ENCODE measurements at regions not wholly inside any gene's neighbourhood (a gene's known extent, or its start where the extent isn't known, plus 50 kb on each side); places are given as distances from the start of the nearest gene placed in this dataset.

DNA sequence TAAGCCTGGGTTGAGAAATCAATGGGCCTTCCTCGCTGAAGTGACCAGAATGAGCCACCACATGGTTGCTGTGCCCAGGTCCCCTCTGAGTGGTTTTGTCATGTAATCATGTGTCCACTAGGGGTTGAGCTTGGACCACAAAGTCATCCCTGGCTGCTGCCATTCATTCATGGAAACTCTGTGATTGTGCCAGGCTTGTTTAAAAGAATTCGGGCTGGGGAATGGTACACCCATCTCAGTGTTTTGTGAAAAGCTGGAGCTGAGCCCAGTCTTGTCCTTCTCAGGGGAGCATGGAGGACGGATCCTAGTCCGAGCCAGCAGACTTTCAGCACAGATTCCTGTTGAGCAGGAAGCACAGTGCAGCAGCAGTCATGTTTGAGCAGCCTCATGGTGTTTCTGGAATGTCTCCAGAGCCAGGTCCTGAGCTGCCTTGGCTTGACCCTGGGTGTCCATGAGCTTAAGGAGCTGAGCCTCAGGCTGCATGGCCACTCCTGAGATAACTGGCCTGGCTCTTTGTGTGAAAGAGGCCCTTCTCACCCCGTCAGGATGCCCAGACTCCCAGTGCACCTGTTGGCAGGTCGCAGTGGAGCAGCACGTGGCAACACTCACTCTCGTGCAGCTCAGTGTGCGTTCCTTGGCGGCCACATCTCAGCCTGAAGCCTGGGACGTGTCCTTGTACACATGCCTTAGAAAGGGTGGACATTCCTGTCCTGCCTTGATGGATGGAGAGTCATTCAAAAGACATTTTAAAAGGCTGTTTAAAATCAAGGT, 260.3 kb upstream of the TPM1 start:
- Histone ChIP-seq H3K4me1 (peaks cover 22% of the 10 kb centered on the region), H3K36me3 (replicated peaks in 1 of 2; ENCODE audit: insufficient read depth in 1 of 2, low read depth in 2 of 2) (no peaks in the 10 kb centered on the region), H3K9me3 (no peaks in the 10 kb centered on the region), H3K4me3 (no peak overlapping the region), H3K27ac (peak overlapping the region; percentile 58 to 77 (median 70)), H3K27me3 (no peaks in the 10 kb centered on the region)
- DNase-seq (peak; percentile 77 to 90 (median 84)), ATAC-seq (peak; percentile 94)
- intact Hi-C loops (cut with DNase I): no loop called here
- no peak for TF ChIP-seq POLR2A (IDR thresholded peaks at IDR 0.05)
- TF ChIP-seq, protein P1, sequence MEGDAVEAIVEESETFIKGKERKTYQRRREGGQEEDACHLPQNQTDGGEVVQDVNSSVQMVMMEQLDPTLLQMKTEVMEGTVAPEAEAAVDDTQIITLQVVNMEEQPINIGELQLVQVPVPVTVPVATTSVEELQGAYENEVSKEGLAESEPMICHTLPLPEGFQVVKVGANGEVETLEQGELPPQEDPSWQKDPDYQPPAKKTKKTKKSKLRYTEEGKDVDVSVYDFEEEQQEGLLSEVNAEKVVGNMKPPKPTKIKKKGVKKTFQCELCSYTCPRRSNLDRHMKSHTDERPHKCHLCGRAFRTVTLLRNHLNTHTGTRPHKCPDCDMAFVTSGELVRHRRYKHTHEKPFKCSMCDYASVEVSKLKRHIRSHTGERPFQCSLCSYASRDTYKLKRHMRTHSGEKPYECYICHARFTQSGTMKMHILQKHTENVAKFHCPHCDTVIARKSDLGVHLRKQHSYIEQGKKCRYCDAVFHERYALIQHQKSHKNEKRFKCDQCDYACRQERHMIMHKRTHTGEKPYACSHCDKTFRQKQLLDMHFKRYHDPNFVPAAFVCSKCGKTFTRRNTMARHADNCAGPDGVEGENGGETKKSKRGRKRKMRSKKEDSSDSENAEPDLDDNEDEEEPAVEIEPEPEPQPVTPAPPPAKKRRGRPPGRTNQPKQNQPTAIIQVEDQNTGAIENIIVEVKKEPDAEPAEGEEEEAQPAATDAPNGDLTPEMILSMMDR (IDR thresholded peaks at IDR 0.05): peak; percentile 56 to 96 (median 93)
- WGBS, 2 donors: 9 to 15% methylated on average over 11 of the region's 11 CpGs

DNA sequence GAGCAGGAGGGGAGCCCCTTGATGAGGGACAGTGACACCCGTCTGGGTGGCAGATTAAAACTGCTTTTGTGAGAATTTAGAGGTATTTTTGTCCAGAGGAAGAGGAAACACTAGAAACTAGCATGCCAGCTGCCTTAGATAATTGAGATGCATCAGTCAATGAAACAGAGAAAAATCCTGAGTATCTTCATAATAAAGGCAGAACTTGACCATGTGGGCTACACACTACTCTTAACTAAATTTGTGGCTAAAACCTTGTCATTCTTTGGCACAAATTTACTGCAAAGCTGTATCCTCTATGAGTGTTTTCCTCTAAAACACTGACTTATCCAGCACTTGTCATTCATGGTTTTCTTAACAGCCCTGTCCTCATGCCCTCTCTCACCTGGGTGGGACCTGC, 259.7 kb upstream of the TPM1 start:
- Histone ChIP-seq H3K9me3 (no peaks in the 10 kb centered on the region), H3K27ac (peak overlapping the region; percentile 18 to 77 (median 66)), H3K27me3 (no peaks in the 10 kb centered on the region), H3K4me1 (peaks cover 22% of the 10 kb centered on the region), H3K4me3 (no peak overlapping the region), H3K36me3 (replicated peaks in 1 of 2; ENCODE audit: insufficient read depth in 1 of 2, low read depth in 2 of 2) (no peaks in the 10 kb centered on the region)
- no peak for DNase-seq
- intact Hi-C loops (cut with DNase I): no loop called here
- 65 to 68% methylated on average over 1 of the region's 1 CpG for WGBS, 2 donors
- TF ChIP-seq POLR2A (IDR thresholded peaks at IDR 0.05): no peak
- TF ChIP-seq, protein P1 (IDR thresholded peaks at IDR 0.05): no peak
- no peak for ATAC-seq

DNA sequence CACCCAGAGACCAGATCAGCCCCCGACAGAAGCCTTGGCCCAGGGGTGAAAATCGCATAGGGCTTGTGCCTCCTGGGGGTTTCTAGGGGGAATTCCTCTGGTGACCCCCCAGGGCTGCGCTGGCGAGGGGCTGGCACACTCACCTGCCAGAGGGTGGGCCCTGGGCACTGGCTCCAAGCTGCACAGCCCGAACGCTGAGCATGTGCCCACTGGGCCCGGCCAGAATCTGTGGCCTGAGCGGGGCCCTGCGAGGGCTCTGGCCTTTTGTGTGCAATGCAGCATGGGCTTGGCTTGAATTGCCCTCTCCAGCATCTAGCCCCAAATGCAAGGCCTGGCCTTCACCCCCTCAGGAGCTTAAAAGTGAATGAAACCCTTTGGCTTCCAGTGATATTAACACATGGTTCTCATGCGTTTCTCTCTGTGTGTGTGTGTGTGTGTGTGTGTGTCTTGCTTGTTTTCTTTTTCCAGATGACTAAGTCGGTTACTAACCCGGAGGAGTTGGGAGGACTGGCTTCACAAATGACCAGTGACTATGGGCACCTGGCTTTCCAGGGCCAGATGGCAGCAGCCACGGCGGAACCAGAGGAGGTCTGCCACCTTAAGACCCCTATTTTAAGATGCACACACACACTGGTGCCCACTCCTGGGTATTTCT, 259.1 kb upstream of the TPM1 start:
- WGBS, 2 donors: 84 to 92% methylated on average over 14 of the region's 14 CpGs
- no peak for TF ChIP-seq POLR2A (IDR thresholded peaks at IDR 0.05)
- TF ChIP-seq, protein P1 (IDR thresholded peaks at IDR 0.05): no peak
- DNase-seq: no peak
- Histone ChIP-seq H3K9me3 (no peaks in the 10 kb centered on the region), H3K27ac (peak overlapping the region in 3 of 4 donors; percentile 58 to 77 (median 75)), H3K36me3 (replicated peaks in 1 of 2; ENCODE audit: insufficient read depth in 1 of 2, low read depth in 2 of 2) (no peaks in the 10 kb centered on the region), H3K27me3 (no peaks in the 10 kb centered on the region), H3K4me1 (peaks cover 22% of the 10 kb centered on the region), H3K4me3 (no peak overlapping the region)
- intact Hi-C loops (cut with DNase I): no loop called here
- no peak for ATAC-seq

GRCh38 chr15:62785881-62786828, 256.4 kb upstream of the TPM1 start:
- no peak overlapping the region for H3K27ac ChIP-seq
- 78 to 83% methylated on average over 10 of the region's 10 CpGs for WGBS, 2 donors
- intact Hi-C loops (cut with DNase I): no loop called here
- ATAC-seq: no peak
- no peak overlapping the region for H3K4me3 ChIP-seq
- TF ChIP-seq, protein P1 (IDR thresholded peaks at IDR 0.05): no peak
- no peak for TF ChIP-seq POLR2A (IDR thresholded peaks at IDR 0.05)
- H3K9me3 ChIP-seq: no peaks in the 10 kb centered on the region
- H3K4me1 ChIP-seq: peaks cover 18% of the 10 kb centered on the region
- H3K36me3 ChIP-seq (replicated peaks in 1 of 2; ENCODE audit: insufficient read depth in 1 of 2, low read depth in 2 of 2): no peaks in the 10 kb centered on the region
- H3K27me3 ChIP-seq: no peaks in the 10 kb centered on the region
- no peak for DNase-seq

Data from body of pancreas (tissue), 4 donors.